H1 (cell line): ENCODE measurements at regions not wholly inside any gene's neighbourhood (a gene's known extent, or its start where the extent isn't known, plus 50 kb on each side); places are given as distances from the start of the nearest gene placed in this dataset.

Experiments
- JUN ChIP-seq: IDR thresholded peaks from 2 replicates; pipeline ENCODE4 v1.6.1; 2011; ENCODE audit warnings: low read depth, mild to moderate bottlenecking, improper control_type of control experiment, low read length
- TF ChIP-seq, protein P1 (sequence below), 3 experiments: IDR thresholded peaks; 1 replicate in 2 of 3; 2 replicates in 1 of 3; pipeline versions ENCODE4 v1.5.1 to v1.6.1; 2011; ENCODE audit warnings: low read length in 3 of 3, mild to moderate bottlenecking in 3 of 3, inconsistent platforms in 2 of 3, low read depth in 1 of 3, moderate library complexity in 1 of 3; ENCODE audit not compliant: insufficient read depth in 1 of 3; ENCODE audit errors: control extremely low read depth in 1 of 3

DNA sequence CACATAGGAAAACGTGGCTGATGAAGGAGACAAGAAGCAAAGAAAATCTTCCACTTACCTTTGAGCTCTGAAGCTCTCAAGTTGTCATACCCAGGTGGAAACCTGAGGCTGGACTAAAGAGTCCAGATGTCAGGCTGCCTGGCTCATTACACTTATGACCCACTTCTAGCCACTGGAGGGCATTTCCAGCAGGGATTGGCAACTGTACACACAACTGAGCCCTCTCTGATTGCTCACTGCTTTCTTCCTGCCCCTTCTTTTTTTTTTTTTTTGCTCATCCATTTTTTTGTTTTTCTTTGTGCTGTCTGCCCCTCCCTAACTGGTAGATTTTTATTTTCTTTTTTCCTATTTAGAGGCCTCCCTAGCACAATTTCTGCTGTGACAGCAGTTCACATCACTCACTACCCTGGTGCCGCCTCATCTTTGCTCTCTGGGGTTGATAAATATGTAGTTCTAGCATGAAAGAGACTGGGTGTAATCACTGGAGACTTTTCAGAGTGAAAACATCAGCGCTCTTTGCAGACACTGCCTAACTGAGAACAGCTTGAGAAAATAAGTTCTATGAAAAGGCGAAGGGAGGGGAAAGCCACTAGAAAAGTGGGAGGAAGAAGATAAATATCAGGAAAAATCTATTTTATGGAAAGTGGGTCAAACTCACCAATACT lies 334.5 kb downstream of the NUF2 start:
- TF ChIP-seq, protein P1, sequence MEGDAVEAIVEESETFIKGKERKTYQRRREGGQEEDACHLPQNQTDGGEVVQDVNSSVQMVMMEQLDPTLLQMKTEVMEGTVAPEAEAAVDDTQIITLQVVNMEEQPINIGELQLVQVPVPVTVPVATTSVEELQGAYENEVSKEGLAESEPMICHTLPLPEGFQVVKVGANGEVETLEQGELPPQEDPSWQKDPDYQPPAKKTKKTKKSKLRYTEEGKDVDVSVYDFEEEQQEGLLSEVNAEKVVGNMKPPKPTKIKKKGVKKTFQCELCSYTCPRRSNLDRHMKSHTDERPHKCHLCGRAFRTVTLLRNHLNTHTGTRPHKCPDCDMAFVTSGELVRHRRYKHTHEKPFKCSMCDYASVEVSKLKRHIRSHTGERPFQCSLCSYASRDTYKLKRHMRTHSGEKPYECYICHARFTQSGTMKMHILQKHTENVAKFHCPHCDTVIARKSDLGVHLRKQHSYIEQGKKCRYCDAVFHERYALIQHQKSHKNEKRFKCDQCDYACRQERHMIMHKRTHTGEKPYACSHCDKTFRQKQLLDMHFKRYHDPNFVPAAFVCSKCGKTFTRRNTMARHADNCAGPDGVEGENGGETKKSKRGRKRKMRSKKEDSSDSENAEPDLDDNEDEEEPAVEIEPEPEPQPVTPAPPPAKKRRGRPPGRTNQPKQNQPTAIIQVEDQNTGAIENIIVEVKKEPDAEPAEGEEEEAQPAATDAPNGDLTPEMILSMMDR (IDR thresholded peaks at IDR 0.05; ENCODE audit: control extremely low read depth in 1 of 3, insufficient read depth in 1 of 3, low read depth in 1 of 3, low read length in 3 of 3), result no peak
- no peak for TF ChIP-seq JUN
